Activated CD4-positive, CD25-positive, alpha-beta regulatory T cell (primary cell): ENCODE measurements at regions not wholly inside any gene's neighbourhood (a gene's known extent, or its start where the extent isn't known, plus 50 kb on each side); places are given as distances from the start of the nearest gene placed in this dataset.

Source experiments
- DNase-seq, 4 experiments: peaks; one replicate each; lab custom pipeline; 2025; lab: John Stamatoyannopoulos, UW

DNA sequence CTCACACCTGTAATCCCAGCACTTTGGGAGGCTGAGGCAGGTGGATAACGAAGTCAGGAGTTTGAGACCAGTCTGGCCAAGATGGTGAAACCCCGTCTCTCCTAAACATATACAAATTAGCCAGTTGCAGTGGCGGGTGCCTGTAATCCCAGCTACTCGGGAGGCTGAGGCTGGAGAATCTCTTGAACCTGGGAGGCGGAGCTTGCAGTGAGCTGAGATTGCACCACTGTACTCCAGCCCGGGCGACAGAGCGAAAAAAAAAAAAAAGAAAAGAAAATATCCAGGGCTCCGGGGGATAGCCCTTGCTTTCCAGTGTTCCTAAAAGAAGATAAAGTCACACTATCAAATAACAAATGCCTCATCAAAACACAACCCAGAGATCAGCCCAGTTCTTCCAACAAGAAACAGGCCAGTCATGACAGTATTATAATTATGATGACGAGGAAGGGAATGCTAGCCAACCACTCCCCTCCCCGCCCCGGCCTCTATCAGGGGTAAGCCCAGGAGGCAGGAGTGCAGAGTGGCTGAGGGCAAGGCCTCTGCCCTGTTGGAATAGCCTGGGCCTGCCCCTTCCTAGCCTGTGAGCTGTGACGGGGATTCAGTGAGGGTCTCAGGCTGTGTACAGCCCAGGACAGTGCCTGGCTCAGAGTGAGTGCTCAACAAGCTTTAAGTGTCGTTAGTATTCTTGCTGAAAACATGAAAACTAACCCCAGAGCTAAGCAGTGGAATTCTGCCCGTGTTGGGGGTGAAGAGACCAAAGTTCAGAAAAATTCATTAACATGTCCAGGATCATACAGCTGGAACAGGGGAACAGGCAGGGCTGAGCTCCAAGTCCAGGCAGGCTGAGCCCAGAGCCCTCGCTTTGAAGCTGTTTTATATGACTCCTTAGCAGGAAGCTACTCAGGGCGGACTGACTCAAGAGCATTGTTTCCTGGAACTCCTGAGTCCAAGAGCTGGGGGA is 54.3 kb downstream of the FAM241B start:
- DNase-seq: no peak

DNA sequence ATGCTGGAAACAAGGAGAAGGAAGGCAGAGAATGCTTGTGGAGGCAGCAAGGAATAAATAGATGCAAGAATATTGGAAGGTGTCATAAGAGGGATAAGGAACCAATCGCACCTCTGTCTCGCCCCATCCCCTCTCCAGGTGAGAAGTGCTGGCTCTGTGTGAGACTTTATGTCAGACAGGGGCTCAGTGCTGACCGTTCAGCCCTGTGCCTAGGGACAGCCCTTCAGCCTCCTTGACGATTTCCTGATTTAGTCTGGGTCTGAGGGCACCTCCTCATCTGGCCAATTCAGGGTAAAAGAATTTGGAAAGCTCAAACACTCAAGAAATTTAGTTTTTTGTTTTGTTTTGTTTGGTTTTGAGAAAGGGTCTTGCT is 54.9 kb downstream of the FAM241B start:
- DNase-seq: no peak

DNA sequence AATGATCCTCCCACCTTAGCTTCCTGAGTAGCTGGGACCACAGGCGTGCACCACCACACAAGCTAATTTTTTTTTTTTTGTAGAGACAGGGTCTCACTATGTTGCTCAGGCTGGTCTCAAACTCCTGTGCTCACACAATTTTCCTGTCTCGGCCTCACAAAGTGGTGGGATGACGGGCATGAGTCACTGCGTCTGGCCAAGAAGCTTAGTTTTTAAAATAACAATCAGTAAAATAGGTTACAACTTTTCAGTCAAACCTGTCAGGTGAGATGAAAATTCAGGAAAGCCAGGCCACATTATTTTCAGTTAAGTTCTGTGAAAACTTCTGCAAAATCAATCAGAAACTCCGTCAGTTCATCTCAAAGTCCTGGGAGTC is 55.4 kb downstream of the FAM241B start:
- no peak for DNase-seq

DNA sequence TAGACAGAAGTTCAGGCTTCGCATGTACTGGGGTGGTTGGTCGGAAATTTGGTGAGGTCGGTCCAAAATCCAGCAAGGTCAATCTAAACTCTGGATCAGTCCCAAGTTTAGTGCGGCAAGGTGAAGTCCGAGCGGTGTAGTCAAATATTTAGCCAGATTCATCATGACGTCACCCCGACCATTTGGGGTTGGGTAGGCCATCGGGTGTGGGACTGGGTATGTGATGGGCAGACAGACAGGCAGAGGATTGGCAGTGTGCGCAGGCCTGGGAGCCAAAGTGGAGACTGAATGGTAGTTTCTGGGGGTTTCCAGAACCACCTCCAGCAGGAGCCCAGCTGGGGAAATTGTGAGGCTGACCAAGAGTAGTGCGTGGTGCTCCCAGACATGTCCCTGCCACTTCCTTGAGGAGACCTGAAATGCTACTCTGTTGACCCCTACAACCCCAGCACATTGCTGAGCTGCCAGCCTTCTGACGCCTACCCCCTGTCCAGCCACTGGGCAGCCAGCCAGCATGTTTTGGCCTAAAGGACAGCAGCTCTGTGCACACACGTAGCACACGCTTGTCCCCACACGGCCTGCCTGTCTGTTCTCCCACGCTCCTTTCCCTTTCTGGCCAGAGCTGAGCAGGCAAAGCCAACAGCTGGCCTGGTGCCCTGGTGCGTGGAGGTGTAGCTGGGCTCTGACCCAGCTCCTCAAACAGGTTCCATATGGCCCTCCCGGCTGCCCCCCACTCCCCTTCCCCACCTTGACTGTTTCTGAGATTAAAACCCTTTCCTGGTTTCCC is 55.9 kb downstream of the FAM241B start:
- DNase-seq: no peak

DNA sequence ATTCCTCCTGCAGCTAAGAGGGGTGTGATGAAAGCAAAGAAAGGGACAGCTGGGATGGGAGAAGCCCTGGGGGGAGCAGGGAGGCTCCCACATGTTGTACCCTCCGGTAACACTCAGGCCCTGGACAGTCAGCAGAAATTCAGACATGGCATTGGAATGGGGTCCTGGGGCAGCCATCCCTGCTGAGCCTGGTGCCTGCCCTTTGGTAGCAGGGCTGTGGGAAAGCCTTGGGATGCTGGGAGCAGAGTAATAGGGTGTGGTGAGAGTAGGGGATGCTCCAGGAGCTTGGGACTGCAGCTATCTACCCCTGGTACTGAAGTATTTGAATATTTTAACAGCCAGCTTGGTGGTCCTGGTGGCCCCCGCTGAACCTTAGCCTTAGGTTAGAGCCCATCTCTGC is 56.8 kb downstream of the FAM241B start:
- DNase-seq: no peak

DNA sequence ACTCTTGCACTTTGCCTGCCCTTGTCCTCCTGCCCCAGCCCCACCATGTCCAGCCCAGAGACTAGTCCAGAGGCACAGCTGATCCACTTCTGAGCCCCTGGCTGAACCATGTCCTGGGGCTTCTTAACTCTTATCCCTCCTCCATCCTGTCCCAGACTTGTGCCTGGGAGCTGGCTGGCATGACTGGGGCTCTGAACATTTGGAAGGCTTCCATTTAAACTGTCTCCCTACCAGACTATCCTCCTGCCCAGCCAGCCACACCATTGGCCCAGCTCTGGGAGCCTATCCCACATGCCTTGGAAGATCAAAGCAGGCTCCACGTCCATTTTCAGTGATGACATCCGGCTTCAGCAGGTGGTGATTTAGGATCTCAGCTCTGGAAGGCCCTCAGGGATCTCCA is 57.4 kb downstream of the FAM241B start:
- DNase-seq: no peak

DNA sequence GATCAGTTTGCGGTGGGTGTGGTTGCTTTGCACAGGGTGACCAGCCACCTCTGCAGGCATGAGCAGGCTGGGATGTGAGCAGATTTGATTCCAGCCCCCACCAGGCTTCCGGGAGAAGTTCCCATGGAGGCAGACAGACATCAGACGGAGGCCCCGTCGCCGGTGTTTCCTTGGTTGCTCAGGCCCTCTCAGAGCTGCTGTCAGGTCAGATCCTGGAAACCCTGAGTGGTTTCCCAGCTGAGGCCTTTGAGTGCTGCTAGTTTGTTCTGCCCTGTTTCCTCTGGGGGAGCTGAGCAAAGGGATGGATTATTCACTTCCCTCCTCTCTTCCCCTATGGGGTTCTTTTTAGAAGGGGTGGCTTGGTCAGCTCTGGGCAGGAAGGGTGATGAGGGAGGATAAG is 62.2 kb downstream of the FAM241B start:
- no peak for DNase-seq

DNA sequence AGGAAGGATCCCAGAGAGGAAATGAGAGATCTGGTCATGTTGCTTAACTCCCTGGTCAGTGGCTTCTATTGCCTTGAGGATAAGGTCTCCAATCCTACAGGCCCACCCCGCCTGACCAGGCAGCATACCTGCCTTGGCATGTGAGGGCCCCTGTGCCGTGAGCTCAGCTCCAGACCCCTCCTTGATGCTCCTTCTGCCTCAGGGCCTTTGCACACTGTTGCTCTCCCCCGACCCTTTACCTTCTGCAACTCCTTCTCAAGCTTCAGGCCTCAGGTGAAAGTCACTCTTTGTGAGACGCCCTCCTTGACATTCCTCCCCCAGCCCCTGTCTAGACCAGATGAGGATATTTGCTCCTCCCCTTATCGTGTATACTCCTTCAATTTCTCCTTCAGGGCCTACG is 62.8 kb downstream of the FAM241B start:
- no peak for DNase-seq

DNA sequence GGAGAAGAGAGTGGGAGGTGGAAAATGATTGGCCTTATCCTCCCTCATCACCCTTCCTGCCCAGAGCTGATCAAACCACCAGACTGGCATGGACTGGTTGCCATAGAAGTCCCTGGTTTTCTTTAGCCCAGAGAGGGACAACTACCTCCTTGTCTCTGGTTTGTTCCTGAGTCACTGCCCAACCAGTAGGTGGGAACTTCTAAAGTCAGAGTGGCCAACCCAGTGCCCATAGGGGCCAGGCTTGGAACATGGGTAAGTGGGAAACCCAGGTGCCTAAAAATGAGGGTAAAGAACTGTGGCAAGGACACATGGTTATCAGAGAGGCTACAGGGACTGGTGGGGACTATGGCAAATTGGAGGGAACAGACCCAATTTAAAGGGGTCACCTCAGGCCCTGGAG is 63.8 kb downstream of the FAM241B start:
- no peak for DNase-seq

DNA sequence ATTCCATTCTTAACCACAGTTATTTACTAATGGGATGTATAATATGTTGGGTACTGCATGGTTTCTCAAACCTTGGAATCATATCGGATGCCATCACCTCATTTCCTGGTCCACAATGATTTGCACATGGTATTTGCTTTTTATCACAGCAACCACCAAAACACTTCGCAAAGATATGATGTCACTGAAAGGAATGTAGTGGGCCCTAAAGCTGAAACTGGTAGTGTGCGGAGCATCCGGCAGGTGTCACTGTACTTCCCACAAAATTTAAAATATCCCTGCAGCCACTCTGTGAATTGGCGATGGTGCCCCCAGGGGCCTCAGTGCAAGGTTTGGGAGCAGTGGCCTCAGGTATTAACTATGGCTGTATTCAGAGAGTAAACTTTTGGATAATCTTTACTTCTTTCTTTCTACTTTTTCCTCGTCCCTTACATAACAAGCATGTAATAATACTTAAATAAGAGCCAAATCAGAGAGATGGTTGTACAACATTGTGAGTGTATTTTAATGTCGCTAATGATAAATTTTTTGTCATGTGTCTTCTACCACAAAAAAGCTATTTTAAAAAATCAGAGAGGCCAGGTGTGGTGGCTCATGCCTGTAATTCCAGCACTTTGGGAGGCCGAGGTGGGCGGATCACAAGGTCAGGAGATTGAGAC is 66.2 kb downstream of the FAM241B start:
- no peak for DNase-seq

DNA sequence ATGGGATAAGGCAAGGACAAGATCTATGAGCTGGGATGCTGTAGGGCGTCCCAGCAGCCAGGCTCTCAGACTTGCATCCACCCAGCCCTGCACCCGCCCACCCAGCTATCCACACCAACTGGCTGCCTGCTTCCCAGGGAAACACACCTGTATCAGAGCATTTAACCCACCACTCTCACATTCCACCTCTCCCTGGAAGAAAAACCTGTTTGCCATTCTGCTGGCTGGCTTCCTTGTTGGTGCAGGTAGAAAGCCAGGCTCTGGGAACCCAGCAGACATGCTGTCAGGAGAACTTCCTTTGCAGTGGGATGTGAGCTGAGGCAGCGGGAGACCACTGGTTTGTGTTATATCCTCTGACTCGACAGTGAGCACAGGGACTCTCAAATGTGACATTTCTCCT is 67.0 kb downstream of the FAM241B start:
- DNase-seq: no peak

DNA sequence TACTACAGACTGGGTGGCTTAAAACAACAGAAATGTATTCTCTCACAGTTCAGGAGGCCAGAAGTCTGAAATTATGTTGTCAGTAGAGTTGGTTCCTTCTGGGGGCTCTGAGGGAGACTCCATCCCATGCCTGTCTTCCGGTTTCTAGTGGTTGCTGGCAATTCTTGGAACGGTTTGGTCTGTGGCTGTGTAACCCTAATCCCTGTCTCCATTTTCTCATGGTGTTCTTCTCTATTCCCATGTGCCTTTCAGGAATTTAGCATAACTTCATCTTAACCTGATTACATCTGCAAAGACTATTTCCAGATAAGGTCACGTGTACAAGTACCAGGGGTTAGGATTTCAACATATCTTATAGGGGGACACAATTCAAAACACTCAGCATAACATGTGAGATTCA is 73.2 kb downstream of the FAM241B start:
- DNase-seq: no peak

DNA sequence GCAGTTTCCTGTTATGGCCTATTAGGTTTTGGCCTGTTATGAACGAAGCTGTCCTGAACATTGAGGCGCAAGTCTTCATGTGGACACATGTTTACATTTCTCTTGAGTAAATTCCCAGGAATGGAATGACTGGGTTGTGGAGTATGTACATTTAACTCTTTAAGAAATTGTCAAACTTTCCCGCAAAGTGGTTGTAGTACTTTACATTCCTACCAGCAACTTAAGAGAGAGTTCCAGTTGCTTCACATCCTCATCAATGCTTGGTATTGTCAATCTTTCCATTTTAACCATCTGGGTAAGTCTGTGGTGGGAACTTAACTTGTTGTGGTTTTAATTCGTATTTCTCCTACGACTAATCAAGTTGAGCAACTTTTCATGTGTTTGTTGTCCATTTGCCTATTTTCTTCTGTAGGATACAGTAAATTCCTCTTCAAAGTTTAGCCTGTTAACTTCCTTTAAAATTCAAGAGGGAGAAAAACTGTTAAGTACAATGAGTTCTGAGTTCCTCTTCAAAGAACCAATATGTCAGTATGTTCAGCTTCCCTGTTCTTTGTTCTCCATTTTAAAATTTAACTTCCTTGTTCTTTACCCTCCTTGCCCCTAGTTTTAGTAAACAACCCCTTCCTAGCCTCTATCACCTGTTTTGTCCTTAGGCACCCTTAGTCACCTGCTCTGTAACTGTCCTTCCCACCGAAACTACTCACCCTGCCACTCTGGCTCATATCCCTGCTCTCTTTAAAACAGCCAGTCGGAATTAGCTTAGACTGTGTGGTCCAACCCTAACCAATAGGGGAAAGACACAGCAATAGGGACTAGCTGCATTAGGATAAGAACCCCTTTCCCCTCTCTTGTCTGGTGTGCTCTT is 74.0 kb downstream of the FAM241B start:
- no peak for DNase-seq

DNA sequence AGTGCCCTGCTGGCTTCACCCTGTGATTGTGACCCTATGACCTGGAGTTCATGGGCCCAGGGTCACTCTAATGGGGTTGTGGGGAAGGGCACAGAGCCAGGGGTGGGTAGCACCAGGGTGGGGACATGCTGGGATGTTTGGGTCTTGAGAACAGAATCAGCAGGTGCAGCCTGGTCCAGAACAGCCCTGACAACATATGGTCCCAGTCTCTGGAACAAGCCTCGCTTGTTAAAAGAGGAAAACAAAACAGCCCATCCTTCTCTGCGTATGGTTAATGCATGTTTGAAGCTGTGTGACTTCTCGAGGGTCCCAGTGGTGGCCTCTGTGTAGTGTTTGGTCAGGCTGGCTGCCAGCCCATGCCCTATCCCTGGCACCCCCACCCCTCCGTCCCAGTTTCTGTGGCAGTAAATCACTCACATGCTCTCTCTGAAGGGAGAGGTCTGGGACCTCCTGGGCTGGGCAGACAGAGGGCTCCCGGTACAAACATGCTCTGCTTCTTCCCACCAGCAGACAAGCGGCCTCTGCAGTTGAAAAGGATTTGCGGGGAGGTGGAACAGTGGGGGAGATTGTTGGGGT is 79.4 kb downstream of the FAM241B start:
- DNase-seq: no peak

DNA sequence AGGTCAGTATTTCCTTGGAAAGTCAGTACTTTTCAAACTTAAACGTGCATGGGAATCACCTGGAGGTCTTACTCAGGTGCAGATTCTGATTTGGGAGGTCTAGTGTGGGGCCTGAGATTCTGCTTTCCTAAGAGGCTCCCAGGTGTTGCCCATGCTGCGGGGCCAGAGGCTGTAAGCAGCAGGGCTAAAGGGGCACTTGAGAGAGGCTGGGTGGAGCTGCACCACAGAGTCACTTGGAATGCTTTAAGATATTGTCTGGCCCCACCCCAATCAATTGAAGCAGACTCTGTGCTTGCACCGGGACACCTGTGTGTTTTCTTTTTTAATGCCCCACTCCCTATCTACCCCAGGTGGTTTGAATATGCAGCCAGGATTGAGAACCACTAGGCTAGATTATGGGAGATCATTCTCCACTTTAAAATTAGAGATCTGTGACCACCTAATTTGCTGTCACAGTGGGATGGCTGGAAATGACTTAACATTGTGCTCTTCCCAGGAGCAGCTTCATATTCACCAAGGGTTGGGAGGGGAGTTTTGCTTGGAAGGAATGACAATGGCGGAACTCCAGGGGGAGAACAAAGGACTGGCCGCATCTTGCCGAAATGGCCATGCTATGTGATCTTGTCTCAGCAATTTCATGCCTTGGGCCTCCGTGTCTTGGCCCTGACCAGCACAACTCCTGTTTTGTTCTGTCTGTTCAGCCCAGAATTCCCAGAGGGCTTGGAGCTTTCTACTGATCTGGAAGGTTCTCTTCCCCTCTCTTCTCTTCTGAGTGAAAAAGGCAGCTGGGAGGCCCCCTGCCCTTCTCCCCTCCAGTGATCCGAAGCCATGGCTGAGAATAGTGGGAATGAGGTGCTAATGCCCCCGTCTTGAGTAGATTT is 80.2 kb downstream of the FAM241B start:
- DNase-seq: no peak

DNA sequence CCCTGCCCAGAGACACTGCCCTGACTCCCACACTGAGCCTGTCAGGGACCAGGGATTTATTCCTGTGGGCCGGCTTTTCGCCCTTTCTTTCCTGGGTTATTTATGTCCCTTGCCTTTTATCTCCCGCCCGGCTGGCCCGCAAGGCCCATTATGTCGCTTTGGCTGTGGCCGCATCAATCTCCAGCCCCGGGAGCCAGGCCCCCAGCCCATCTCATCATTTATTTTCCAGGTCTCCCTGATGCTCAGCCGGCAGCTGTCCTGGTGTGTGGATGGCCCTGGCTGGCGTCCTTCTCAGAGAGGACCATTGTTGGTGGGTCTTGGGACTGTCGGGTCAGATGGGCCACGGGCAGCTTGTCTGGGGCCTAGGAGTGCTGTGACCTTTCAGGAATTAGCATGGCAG is 82.3 kb downstream of the FAM241B start:
- DNase-seq: no peak

DNA sequence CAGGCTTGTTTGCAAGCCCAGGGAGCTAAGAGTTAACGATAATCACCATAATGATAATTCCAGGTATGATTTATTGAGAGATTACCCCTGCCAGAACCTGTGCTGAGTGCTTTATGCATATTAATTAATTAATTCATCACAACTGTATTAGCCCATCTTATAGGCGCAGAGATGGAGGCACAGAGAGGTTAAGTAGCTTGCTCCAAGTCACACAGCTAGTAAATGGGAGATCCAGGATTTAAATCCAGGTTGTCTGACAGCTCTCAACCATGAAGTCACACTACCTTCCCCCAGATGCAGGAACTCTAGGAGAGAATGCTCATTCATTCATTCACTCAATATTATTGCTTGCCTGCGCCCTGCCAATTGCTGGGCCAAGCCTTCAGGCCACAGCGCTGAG is 84.5 kb downstream of the FAM241B start:
- no peak for DNase-seq

DNA sequence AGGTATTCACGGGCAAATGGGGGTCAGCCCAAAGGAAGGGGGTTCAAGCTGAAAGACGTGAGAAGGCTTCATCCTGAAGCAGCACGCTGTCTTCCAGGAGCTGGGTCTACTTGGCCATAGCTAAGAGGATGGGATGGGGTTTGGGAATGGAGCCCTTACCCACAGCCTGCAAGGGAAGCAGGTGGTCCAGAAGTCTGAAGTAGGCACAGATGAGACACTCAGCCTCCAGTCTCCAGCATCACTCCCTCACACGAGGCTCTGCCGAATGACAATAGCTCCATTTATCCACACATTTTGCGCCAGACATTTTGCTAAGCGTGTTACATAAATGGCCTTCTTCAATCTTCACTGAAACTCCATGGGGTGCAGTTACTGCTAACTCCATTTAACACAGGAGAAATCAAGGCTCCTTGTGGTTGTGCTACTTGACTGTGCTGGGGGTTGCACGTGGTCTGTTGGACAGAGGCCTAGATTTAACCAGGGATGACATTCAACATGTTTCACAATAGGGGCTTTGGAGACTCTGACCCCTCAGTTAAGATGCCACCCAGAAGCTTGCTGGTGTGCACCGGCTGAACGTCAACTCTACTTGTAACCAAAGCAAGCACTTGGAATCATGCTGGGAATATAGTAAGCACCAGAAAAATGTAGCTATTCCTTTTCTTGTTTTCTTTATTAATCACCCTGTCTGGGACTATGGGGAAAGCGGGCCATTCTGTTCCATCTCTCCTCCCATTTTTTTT is 85.3 kb downstream of the FAM241B start:
- DNase-seq: no peak

DNA sequence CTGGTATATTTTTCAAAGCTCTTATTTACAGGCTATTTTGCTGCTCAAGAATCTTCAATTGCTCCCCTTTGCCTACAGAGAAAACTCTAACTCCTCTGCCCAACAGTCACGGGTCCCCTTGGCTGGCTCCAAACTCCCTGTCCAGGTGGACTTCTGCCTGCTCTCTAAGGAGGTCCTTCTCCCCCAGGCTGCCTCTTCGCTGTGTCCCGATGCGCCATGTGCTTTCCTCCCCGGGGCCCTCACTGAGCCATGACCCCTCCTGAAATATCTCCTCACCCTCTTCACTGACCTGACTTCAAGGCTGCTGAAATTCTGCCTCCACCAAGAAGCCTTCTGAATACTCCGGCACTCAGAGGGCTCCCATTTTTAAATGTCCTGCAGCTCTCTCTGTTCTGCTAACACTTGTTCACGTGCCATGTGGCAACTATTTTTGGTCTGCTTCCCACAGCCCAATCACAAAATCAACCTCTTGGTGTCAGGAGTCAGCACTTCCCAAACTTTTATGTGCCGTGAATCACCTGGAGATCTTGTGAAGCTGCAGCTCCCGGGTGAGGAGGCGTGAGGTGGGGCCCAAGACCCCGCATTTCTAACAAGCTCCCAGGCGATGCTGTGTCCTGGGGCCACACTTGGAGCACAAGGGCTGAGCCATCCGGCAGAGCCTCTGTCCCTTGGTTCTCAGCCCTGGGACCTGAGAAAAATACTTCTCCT is 85.7 kb upstream of the COL13A1 start:
- DNase-seq: no peak
